ENCODE measurements at regions not wholly inside any gene's neighbourhood (a gene's known extent, or its start where the extent isn't known, plus 50 kb on each side); places are given as distances from the start of the nearest gene placed in this dataset.

DNA sequence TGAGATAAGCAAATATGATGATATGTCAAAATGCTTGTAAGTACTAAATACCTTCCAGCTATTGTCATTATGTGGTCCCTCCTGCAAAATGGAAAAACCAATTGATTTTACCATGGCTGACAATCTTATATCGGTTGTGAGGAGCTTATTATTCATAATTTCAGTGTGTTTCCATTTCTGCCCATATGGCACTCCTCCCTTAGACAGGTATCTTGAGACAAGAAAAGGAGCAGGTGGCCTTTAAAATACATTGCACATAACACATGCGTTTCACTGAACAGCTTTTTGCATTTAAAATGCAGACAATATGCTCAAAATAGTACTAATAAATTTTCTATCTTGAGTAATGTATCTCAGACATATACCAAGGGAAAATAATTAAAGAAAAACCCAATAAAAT is 60.2 kb upstream of the SH3RF3 start:
- TF ChIP-seq, protein P1, sequence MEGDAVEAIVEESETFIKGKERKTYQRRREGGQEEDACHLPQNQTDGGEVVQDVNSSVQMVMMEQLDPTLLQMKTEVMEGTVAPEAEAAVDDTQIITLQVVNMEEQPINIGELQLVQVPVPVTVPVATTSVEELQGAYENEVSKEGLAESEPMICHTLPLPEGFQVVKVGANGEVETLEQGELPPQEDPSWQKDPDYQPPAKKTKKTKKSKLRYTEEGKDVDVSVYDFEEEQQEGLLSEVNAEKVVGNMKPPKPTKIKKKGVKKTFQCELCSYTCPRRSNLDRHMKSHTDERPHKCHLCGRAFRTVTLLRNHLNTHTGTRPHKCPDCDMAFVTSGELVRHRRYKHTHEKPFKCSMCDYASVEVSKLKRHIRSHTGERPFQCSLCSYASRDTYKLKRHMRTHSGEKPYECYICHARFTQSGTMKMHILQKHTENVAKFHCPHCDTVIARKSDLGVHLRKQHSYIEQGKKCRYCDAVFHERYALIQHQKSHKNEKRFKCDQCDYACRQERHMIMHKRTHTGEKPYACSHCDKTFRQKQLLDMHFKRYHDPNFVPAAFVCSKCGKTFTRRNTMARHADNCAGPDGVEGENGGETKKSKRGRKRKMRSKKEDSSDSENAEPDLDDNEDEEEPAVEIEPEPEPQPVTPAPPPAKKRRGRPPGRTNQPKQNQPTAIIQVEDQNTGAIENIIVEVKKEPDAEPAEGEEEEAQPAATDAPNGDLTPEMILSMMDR (IDR thresholded peaks at IDR 0.05) = no peak
- TF ChIP-seq EP300 (IDR thresholded peaks at IDR 0.05) = no peak
- no peak for TF ChIP-seq POLR2A (IDR thresholded peaks at IDR 0.05)
